BJ (cell line): ENCODE measurements at regions not wholly inside any gene's neighbourhood (a gene's known extent, or its start where the extent isn't known, plus 50 kb on each side); places are given as distances from the start of the nearest gene placed in this dataset.

Source experiments
- CTCF ChIA-PET: fragments of 350-600 bp; formaldehyde crosslinking; extraction: SDS; loops from one replicate; lab custom pipeline; 2021; ENCODE audit warnings: antibody characterized with exemption, inconsistent platforms; lab: Yijun Ruan, JAX
- POLR2A ChIA-PET: fragments of 300-600 bp; sonication (Branson Sonifier 250); formaldehyde crosslinking; extraction: SDS; loops from one replicate; lab custom pipeline; 2021; ENCODE audit warnings: antibody characterized with exemption; lab: Charles Lee
- DNase-seq: peaks from one replicate; pipeline ENCODE4 v3.0.0-alpha.2; 2011; ENCODE audit warnings: low read depth
- H3K27me3 ChIP-seq: 2 replicates; pipeline ENCODE4 v1.6.0; 2011; ENCODE audit warnings: low read length; ENCODE audit not compliant: control insufficient read depth, insufficient read depth
- H3K36me3 ChIP-seq: 2 replicates; pipeline ENCODE4 v1.5.1; 2011; ENCODE audit warnings: low read length; ENCODE audit not compliant: control insufficient read depth, insufficient read depth
- H3K4me3 ChIP-seq: 2 replicates; pipeline ENCODE4 v1.5.1; 2011; ENCODE audit warnings: low read depth, mild to moderate bottlenecking, control low read depth, low read length
- TF ChIP-seq, protein P1 (sequence below): IDR thresholded peaks from 2 replicates; pipeline ENCODE4 v1.5.1; 2011; ENCODE audit warnings: low read depth, mild to moderate bottlenecking, control low read depth, inconsistent platforms, low read length, moderate library complexity; ENCODE audit not compliant: insufficient read depth

DNA sequence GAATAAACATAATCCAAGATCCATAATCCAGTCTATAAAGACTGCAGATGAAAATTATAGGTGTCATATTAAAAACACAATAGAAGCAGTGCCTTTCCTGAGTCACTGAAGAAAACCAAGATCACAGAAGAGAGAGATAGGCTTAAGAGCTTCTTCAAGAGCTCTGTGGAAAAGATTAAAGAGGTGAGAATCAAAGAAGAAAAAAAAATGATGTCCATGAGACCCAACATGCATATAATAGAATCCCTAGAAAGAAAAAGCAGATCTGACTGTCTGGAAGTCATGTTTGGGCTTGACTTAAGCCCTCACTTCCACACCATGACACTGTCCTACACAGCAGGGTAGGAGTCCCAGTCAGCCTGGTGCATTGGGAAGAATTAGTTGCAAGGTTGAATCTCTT lies 205.6 kb upstream of the PROK2 start:
- CTCF ChIA-PET, result interaction anchor here (0.5 kb wide), 1 partner anchor 270 kb away, joined by 3 read pairs; no protein-coding TSS in a partner anchor

DNA sequence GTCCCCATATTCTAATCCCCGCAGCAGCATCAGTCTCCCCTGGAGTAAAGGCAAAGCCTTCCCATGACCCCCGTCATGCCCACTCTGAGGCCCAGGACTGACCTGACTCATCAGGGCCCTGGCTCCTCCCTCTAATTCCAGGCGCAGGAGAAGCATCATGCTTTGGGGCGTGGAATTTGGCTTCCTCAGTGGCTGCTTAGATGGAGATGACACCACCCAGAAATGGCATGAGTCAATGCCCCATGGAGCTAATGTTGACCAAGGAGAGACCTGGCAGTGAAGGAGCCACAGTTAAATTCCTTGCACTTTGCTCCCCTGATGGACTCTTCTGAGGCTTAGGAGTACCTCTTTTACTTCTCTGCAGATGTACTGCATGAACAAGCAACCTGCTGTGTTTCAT lies 204.2 kb upstream of the PROK2 start:
- no peaks in the 10 kb centered on the region for H3K36me3 ChIP-seq
- POLR2A ChIA-PET, result interaction anchor here (0.6 kb wide), 1 partner anchor 12 kb away, joined by 5 read pairs; no protein-coding TSS in a partner anchor
- CTCF ChIA-PET, result interaction anchor here (0.6 to 1.6 kb wide), 5 partner anchors 9 to 28 kb away, joined by 3 to 5 read pairs (median 3); no protein-coding TSS in a partner anchor
- no peak overlapping the region for H3K4me3 ChIP-seq
- TF ChIP-seq, protein P1, sequence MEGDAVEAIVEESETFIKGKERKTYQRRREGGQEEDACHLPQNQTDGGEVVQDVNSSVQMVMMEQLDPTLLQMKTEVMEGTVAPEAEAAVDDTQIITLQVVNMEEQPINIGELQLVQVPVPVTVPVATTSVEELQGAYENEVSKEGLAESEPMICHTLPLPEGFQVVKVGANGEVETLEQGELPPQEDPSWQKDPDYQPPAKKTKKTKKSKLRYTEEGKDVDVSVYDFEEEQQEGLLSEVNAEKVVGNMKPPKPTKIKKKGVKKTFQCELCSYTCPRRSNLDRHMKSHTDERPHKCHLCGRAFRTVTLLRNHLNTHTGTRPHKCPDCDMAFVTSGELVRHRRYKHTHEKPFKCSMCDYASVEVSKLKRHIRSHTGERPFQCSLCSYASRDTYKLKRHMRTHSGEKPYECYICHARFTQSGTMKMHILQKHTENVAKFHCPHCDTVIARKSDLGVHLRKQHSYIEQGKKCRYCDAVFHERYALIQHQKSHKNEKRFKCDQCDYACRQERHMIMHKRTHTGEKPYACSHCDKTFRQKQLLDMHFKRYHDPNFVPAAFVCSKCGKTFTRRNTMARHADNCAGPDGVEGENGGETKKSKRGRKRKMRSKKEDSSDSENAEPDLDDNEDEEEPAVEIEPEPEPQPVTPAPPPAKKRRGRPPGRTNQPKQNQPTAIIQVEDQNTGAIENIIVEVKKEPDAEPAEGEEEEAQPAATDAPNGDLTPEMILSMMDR, result no peak
- H3K27me3 ChIP-seq, result no peaks in the 10 kb centered on the region
- no peak for DNase-seq

More for the DNA sequence above, 205.6 kb upstream of the PROK2 start:
- TF ChIP-seq, protein P1, result no peak
- Histone ChIP-seq H3K27me3 (no peaks in the 10 kb centered on the region), H3K36me3 (no peaks in the 10 kb centered on the region), H3K4me3 (no peak overlapping the region)
- no peak for DNase-seq
- POLR2A ChIA-PET, result no interaction called here

DNA sequence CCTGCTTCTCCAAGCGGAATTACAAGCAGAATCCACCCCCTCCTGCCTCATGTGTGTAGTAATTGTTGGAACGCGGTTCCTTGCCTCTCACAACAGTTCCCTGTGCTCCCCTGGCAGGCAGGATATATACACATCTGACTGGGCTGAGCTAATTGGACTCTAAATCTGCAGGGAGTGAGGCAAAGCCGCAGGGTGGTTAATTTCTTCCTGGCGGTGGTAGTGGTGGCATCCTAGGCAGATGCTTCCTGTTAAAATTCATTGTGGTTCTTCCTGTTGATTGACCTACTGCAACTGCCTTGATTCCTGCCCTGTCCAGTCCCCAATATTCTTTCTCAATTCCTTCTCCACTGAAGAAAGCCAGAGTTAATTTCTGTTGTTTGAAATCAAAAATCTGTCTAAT lies 202.9 kb upstream of the PROK2 start:
- H3K36me3 ChIP-seq, result no peaks in the 10 kb centered on the region
- peak; percentile 20 for DNase-seq
- H3K27me3 ChIP-seq, result no peaks in the 10 kb centered on the region
- TF ChIP-seq, protein P1, result no peak
- ChIA-PET CTCF (interaction anchor here (0.7 to 2.0 kb wide), 4 partner anchors 10 to 831 kb away, joined by 3 to 5 read pairs (median 4); no protein-coding TSS in a partner anchor), POLR2A (interaction anchor here (0.8 kb wide), 1 partner anchor 168 kb away, joined by 3 read pairs; no protein-coding TSS in a partner anchor)
- no peak overlapping the region for H3K4me3 ChIP-seq

DNA sequence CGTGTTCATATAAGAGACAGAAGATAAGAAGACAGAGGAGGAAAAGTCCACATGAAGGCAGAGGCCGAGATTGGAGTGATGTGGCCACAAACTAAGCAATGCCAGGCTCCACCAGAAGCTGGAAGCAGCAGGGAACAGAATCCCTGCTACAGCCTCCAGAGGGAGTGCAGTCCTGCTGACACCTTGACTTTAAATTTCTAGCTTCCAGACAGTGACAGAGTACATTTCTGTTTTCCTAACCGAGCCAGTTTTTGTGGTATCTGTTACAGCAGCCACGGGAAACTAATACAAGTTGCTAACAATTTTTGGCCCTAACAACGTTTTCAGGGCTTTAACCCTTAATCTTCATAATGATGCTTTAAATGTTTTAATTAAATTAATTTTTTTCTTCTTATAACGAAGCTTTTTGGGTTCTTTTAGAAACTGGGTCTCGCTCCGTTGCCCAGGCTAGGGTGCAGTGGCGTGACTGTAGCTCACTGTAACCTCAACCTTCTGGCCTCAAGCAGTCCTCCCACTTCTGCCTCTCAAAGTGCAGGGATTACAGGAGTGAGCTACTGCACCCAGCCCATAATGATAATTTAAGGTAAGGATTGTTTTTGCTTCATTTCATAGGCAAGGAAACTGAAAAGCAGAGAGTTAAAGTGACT lies 202.3 kb upstream of the PROK2 start:
- ChIA-PET POLR2A (interaction anchor here (0.8 kb wide), 1 partner anchor 168 kb away, joined by 3 read pairs; no protein-coding TSS in a partner anchor), CTCF (interaction anchor here (0.7 to 2.0 kb wide), 3 partner anchors 9 to 205 kb away, joined by 3 to 5 read pairs (median 4); no protein-coding TSS in a partner anchor)
- TF ChIP-seq, protein P1, result peak; percentile 43

GRCh38 chr3:71986606-71987005 lies 201.7 kb upstream of the PROK2 start:
- Histone ChIP-seq H3K27me3 (no peaks in the 10 kb centered on the region), H3K4me3 (no peak overlapping the region), H3K36me3 (no peaks in the 10 kb centered on the region)
- ChIA-PET CTCF (interaction anchor here (2.0 kb wide), 1 partner anchor 9 kb away, joined by 5 read pairs; no protein-coding TSS in a partner anchor), POLR2A (no interaction called here)
- DNase-seq, result no peak
- TF ChIP-seq, protein P1, result no peak

More for the DNA sequence above, 202.3 kb upstream of the PROK2 start:
- no peak for DNase-seq
- H3K36me3 ChIP-seq, result no peaks in the 10 kb centered on the region
- no peak overlapping the region for H3K4me3 ChIP-seq
- H3K27me3 ChIP-seq, result no peaks in the 10 kb centered on the region
